Sigmoid colon (tissue), 4 donors: ENCODE measurements at regions not wholly inside any gene's neighbourhood (a gene's known extent, or its start where the extent isn't known, plus 50 kb on each side); places are given as distances from the start of the nearest gene placed in this dataset.

Experiments
- EP300 ChIP-seq, 4 donors: sonication (generic); formaldehyde crosslinking; IDR thresholded peaks; one replicate each; pipeline ENCODE4 v1.6.1; 2017; ENCODE audit warnings: antibody characterized with exemption in 4 of 4
- POLR2A ChIP-seq, 2 donors: fragments of 450-650 bp; IDR thresholded peaks; one replicate each; pipeline ENCODE4 v1.6.1; 2016; ENCODE audit warnings: antibody characterized with exemption in 2 of 2, mild to moderate bottlenecking in 2 of 2, moderate library complexity in 2 of 2
- POLR2AphosphoS5 ChIP-seq, 4 donors: sonication (generic); formaldehyde crosslinking; IDR thresholded peaks; one replicate each; pipeline ENCODE4 v1.6.1; 2017; ENCODE audit warnings: antibody characterized with exemption in 4 of 4
- TF ChIP-seq, protein P1 (sequence below), 4 experiments: fragments of 450-650 bp in 3 of 4; fragments of 200-600 bp in 1 of 4; IDR thresholded peaks; one replicate each; pipeline ENCODE4 v1.5.1; 2016 to 2019; ENCODE audit warnings: antibody characterized with exemption in 4 of 4, mild to moderate bottlenecking in 3 of 4, moderate library complexity in 2 of 4

- TF ChIP-seq POLR2A (IDR thresholded peaks at IDR 0.05), result no peak
- TF ChIP-seq, protein P1, sequence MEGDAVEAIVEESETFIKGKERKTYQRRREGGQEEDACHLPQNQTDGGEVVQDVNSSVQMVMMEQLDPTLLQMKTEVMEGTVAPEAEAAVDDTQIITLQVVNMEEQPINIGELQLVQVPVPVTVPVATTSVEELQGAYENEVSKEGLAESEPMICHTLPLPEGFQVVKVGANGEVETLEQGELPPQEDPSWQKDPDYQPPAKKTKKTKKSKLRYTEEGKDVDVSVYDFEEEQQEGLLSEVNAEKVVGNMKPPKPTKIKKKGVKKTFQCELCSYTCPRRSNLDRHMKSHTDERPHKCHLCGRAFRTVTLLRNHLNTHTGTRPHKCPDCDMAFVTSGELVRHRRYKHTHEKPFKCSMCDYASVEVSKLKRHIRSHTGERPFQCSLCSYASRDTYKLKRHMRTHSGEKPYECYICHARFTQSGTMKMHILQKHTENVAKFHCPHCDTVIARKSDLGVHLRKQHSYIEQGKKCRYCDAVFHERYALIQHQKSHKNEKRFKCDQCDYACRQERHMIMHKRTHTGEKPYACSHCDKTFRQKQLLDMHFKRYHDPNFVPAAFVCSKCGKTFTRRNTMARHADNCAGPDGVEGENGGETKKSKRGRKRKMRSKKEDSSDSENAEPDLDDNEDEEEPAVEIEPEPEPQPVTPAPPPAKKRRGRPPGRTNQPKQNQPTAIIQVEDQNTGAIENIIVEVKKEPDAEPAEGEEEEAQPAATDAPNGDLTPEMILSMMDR (IDR thresholded peaks at IDR 0.05), result no peak
- no peak for TF ChIP-seq EP300 (IDR thresholded peaks at IDR 0.05)
- TF ChIP-seq POLR2AphosphoS5 (IDR thresholded peaks at IDR 0.05), result no peak
These were observed 80.5 kb downstream of the HRH4 start for GRCh38 chr18:24540896-24541295.
